OCI-LY1 (cell line): ENCODE measurements at regions not wholly inside any gene's neighbourhood (a gene's known extent, or its start where the extent isn't known, plus 50 kb on each side); places are given as distances from the start of the nearest gene placed in this dataset.
A peak's percentile ranks its signal among the peaks of the same experiment; 100 is the strongest.

Experiments
- H2AFZ ChIP-seq: fragments of 200-600 bp; sonication (generic), shearing (Covaris generic); 2 replicates; pipeline ENCODE4 v1.6.0; 2014; ENCODE audit warnings: antibody characterized with exemption, mild to moderate bottlenecking, low read length
- H3F3A ChIP-seq: fragments of 200-600 bp; sonication (generic), shearing (Covaris generic); 2 replicates; pipeline ENCODE4 v1.6.0; 2014; ENCODE audit warnings: mild to moderate bottlenecking, antibody characterized with exemption, low read length, moderate library complexity; ENCODE audit not compliant: insufficient read depth
- H3K27ac ChIP-seq: fragments of 200-600 bp; sonication (generic); 2 replicates; pipeline ENCODE4 v1.5.1; 2014; ENCODE audit warnings: low read length, mixed run types, mild to moderate bottlenecking, low read depth; ENCODE audit not compliant: poor library complexity, severe bottlenecking
- H3K27me3 ChIP-seq: fragments of 200-600 bp; sonication (generic); 2 replicates; pipeline ENCODE4 v1.6.0; 2014; ENCODE audit warnings: antibody characterized with exemption, mild to moderate bottlenecking, low read length, moderate library complexity; ENCODE audit not compliant: insufficient read depth
- H3K36me3 ChIP-seq: fragments of 200-600 bp; sonication (generic); 2 replicates; pipeline ENCODE4 v1.6.1; 2014; ENCODE audit warnings: mild to moderate bottlenecking, antibody characterized with exemption, low read length, moderate library complexity, mixed read lengths; ENCODE audit not compliant: insufficient read depth
- H3K4me1 ChIP-seq: fragments of 200-600 bp; sonication (generic); 2 replicates; pipeline ENCODE4 v1.5.1; 2014; ENCODE audit warnings: mild to moderate bottlenecking, low read length, moderate library complexity; ENCODE audit not compliant: insufficient read depth, severe bottlenecking
- H3K4me2 ChIP-seq: fragments of 200-600 bp; sonication (generic), shearing (Covaris generic); 2 replicates; pipeline ENCODE4 v1.6.1; 2014; ENCODE audit warnings: low read length
- H3K4me3 ChIP-seq: fragments of 200-600 bp; sonication (generic); 2 replicates; pipeline ENCODE4 v1.5.1; 2014; ENCODE audit warnings: low read length, low read depth, mild to moderate bottlenecking, mixed read lengths; ENCODE audit not compliant: poor library complexity, severe bottlenecking
- H3K79me2 ChIP-seq: fragments of 200-600 bp; shearing (Covaris generic); 2 replicates; pipeline ENCODE4 v1.6.1; 2016; ENCODE audit warnings: mixed run types, low read length, mixed read lengths; ENCODE audit not compliant: insufficient read depth
- H3K9ac ChIP-seq: fragments of 200-600 bp; sonication (generic), shearing (Covaris generic); 2 replicates; pipeline ENCODE4 v1.6.1; 2014; ENCODE audit warnings: mild to moderate bottlenecking, low read length, mixed read lengths
- H3K9me2 ChIP-seq: fragments of 200-600 bp; sonication (generic), shearing (Covaris generic); 2 replicates; pipeline ENCODE4 v1.6.1; 2014; ENCODE audit warnings: low read depth, mild to moderate bottlenecking, low read length, mixed read lengths
- H3K9me3 ChIP-seq: fragments of 200-600 bp; shearing (Covaris generic); 2 replicates; pipeline ENCODE4 v1.6.1; 2014; ENCODE audit warnings: low read length, mixed read lengths
- H4K20me1 ChIP-seq: fragments of 200-600 bp; sonication (generic), shearing (Covaris generic); 2 replicates; pipeline ENCODE4 v1.6.0; 2016; ENCODE audit warnings: mild to moderate bottlenecking, low read length; ENCODE audit not compliant: insufficient read depth
- CTCF ChIP-seq: fragments of 200-600 bp; sonication (generic), shearing (Covaris generic); IDR thresholded peaks from 2 replicates; pipeline ENCODE4 v1.5.1; 2017; ENCODE audit warnings: mild to moderate bottlenecking, antibody characterized with exemption, low read length, moderate library complexity, mixed read lengths
- EZH2 ChIP-seq: fragments of 200-600 bp; sonication (generic), shearing (Covaris generic); IDR thresholded peaks from 2 replicates; pipeline ENCODE4 v1.8.0; 2017; ENCODE audit warnings: borderline replicate concordance, mixed run types, mild to moderate bottlenecking, antibody characterized with exemption, low read length, moderate library complexity, mixed read lengths

DNA sequence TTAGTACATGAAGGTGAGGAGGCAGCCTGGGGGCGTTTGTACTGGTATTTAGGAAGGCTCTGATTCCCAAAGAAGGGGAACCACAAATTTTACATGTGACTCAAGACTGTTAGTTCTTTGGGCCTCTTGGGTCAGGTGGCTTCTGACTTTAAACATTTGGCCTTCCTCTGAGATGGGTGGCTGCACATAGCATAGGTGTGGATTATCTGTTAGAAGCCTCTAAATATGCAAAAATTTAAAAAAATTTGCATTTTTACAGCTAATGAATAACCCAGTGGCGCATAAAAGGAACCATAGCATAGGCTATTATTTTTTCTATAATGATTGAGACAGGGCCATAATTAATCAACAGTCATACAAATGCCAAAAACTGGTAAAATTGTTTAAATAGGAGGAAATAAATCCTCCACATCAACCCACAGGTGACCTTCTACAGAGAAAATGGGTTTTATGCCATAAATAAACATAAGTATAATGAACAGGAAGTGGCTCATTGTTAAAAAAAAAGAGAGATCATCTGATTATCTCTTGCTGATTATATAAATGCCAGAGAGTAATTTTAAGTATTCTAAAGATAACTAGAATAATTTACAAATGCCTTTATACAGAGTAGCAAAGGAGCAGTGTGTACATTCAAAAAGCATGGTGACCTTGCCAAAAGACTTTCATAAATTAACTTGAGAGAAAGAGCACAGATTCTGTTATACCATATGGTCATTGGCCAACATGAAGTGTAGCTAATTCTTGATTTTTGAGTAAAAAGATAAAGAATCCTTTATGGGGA lies 284.2 kb upstream of the ATP2B1 start:
- Histone ChIP-seq H3K4me3 (no peak overlapping the region), H3F3A (no peaks in the 10 kb centered on the region), H3K9ac (no peak overlapping the region), H3K36me3 (no peaks in the 10 kb centered on the region), H3K9me3 (no peaks in the 10 kb centered on the region), H3K79me2 (no peaks in the 10 kb centered on the region), H3K4me1 (peaks cover 17% of the 10 kb centered on the region), H3K4me2 (no peak overlapping the region), H2AFZ (peak overlapping the region; percentile 31; the same call in 1 of the 2 replicates), H4K20me1 (no peaks in the 10 kb centered on the region), H3K9me2 (no peaks in the 10 kb centered on the region), H3K27me3 (no peaks in the 10 kb centered on the region), H3K27ac (no peak overlapping the region)
- TF ChIP-seq CTCF (no peak), EZH2 (no peak)

DNA sequence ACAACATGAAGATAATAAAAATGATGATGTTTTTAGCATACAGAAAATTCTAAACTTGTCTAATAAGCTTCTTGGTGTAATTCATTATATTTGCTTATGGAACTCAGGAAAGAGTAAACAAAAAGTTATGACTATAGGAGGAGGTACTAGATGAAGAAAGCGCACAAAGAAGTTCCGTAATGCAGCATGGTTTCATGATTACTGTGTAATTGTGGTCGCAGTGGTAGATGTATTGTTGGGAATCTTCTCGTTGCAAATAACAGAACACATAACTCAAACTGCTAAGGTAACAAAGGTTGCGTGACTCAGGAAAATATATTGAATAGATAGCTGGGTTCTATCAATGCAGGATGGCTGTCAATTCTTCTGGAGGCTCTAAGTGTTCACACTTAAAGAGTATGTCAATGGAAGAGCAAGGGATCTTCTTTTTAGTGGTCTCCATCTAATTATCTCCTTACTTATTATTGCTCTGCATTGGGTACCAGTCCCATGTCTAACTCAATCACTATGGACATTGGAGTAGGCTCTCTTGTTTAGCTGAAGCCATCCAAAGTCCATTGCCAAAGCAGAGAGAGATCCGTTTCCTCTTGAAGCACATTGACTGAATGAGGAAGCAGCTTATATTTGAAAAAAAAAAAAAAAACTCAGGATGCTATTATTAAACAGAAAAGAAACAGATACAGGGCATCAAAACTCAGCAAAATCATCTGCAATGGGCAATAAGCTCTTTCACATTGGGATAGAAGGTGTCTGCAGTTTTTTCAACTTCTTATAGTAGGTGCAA lies 283.4 kb upstream of the ATP2B1 start:
- Histone ChIP-seq H3K79me2 (no peaks in the 10 kb centered on the region), H3K9me2 (no peaks in the 10 kb centered on the region), H3K4me3 (no peak overlapping the region), H2AFZ (peak overlapping the region; percentile 31; the same call in 1 of the 2 replicates), H3F3A (no peaks in the 10 kb centered on the region), H4K20me1 (no peaks in the 10 kb centered on the region), H3K9ac (no peak overlapping the region), H3K27ac (no peak overlapping the region), H3K9me3 (no peaks in the 10 kb centered on the region), H3K4me2 (no peak overlapping the region; the same call in 1 of the 2 replicates), H3K27me3 (no peaks in the 10 kb centered on the region), H3K4me1 (peaks cover 17% of the 10 kb centered on the region), H3K36me3 (no peaks in the 10 kb centered on the region)
- TF ChIP-seq EZH2 (no peak), CTCF (no peak)

DNA sequence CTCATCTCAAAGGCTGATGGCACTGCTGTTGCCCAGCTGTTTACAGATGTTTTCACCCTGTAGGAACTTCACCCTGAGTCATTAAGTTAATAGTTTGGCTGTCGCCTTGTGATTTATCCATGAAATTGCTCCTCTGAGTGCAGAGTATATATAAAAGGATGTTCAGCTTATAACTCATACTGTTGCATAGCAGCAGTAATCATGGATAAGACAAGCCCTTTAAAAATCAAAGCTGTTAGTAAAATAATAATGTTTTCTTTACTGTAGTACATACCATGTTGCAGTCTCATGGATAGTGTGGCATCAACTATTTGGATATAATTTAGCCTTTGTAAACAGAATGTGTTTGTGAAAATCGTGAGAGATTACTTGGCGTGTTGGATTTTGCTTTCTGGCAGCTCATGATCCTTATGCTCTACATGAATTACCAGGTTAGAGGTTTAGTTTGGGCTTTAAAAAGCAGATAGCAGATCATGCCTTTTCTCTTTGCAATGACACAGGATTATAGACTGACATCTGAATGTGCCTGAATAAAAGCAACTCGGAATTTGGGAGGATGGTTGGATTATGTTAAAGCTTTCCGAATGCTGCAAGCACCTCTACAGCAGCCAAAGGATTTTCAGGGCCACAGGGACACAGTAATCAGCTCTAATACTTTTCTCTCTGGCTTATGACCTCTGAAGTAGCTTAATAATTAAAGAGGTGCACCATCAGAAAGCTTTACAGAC lies 279.7 kb upstream of the ATP2B1 start:
- Histone ChIP-seq H3K9ac (no peak overlapping the region), H3K27me3 (no peaks in the 10 kb centered on the region), H3K4me1 (peaks cover 27% of the 10 kb centered on the region), H3K27ac (no peak overlapping the region), H3K79me2 (no peaks in the 10 kb centered on the region), H3K9me2 (no peaks in the 10 kb centered on the region), H3K4me2 (no peak overlapping the region), H2AFZ (no peak overlapping the region), H4K20me1 (no peaks in the 10 kb centered on the region), H3K36me3 (no peaks in the 10 kb centered on the region), H3F3A (no peaks in the 10 kb centered on the region), H3K9me3 (no peaks in the 10 kb centered on the region), H3K4me3 (no peak overlapping the region)
- no peak for TF ChIP-seq EZH2
- TF ChIP-seq CTCF = no peak
